CD14-positive monocyte (primary cell): ENCODE measurements at regions not wholly inside any gene's neighbourhood (a gene's known extent, or its start where the extent isn't known, plus 50 kb on each side); places are given as distances from the start of the nearest gene placed in this dataset.

Experiments
- DNase-seq, 3 donors: peaks; one replicate each; pipeline ENCODE4 v3.0.0-alpha.2; 2011 to 2022
- H2AFZ ChIP-seq: 2 replicates; pipeline ENCODE4 v1.6.0; 2012; ENCODE audit warnings: mild to moderate bottlenecking, low read depth, low read length, inconsistent platforms; ENCODE audit not compliant: insufficient read depth, poor library complexity, severe bottlenecking
- H3K27ac ChIP-seq, 2 donors: 1 replicate in 1 of 2; 2 replicates in 1 of 2; pipeline ENCODE4 v1.5.1; 2012 to 2013; ENCODE audit warnings: low read length in 2 of 2, control low read depth in 1 of 2, inconsistent platforms in 1 of 2, low read depth in 1 of 2, mild to moderate bottlenecking in 1 of 2
- H3K27me3 ChIP-seq, 2 donors: one replicate each; pipeline versions ENCODE4 v1.6.0 to v1.6.1; 2011 to 2013; ENCODE audit warnings: low read length in 2 of 2; ENCODE audit not compliant: control insufficient read depth in 2 of 2, insufficient read depth in 2 of 2
- H3K36me3 ChIP-seq, 2 donors: replicated peaks in 1 of 2; 1 replicate in 1 of 2; 2 replicates in 1 of 2; pipeline versions ENCODE4 v1.5.1 to v1.6.1; 2012 to 2013; ENCODE audit warnings: low read length in 2 of 2, control low read depth in 1 of 2, inconsistent platforms in 1 of 2, mild to moderate bottlenecking in 1 of 2; ENCODE audit not compliant: insufficient read depth in 2 of 2, control insufficient read depth in 1 of 2
- H3K4me1 ChIP-seq, 2 donors: 1 replicate in 1 of 2; 2 replicates in 1 of 2; pipeline versions ENCODE4 v1.5.1 to v1.6.1; 2012 to 2013; ENCODE audit warnings: low read length in 2 of 2, control low read depth in 1 of 2, inconsistent platforms in 1 of 2, mild to moderate bottlenecking in 1 of 2, moderate library complexity in 1 of 2; ENCODE audit not compliant: insufficient read depth in 2 of 2, control insufficient read depth in 1 of 2
- H3K4me2 ChIP-seq: replicated peaks from 2 replicates; pipeline ENCODE3; 2012; ENCODE audit warnings: low read length, moderate library complexity, mild to moderate bottlenecking; ENCODE audit not compliant: poor library complexity, severe bottlenecking; ENCODE audit errors: extremely low read depth
- H3K4me3 ChIP-seq, 3 experiments: fragments of 200-600 bp in 1 of 3; sonication (generic) in 1 of 3; replicated peaks in 1 of 3; 1 replicate in 2 of 3; 2 replicates in 1 of 3; pipeline ENCODE4 v1.5.1; 2011 to 2013; ENCODE audit warnings: low read length in 3 of 3, mild to moderate bottlenecking in 3 of 3, control low read depth in 2 of 3, low read depth in 2 of 3, inconsistent platforms in 1 of 3, moderate library complexity in 1 of 3
- H3K79me2 ChIP-seq: 2 replicates; pipeline ENCODE4 v1.6.0; 2012; ENCODE audit warnings: mild to moderate bottlenecking, control low read depth, inconsistent platforms, low read length, moderate library complexity; ENCODE audit not compliant: insufficient read depth
- H3K9ac ChIP-seq: 2 replicates; pipeline ENCODE4 v1.6.0; 2017; ENCODE audit warnings: low read length, mild to moderate bottlenecking; ENCODE audit not compliant: insufficient read depth, poor library complexity, severe bottlenecking
- H3K9me3 ChIP-seq, 2 donors: replicated peaks in 1 of 2; 1 replicate in 1 of 2; 2 replicates in 1 of 2; pipeline versions ENCODE4 v1.5.1 to v1.6.1; 2012 to 2013; ENCODE audit warnings: low read length in 2 of 2, control low read depth in 1 of 2; ENCODE audit not compliant: control insufficient read depth in 1 of 2, insufficient read depth in 1 of 2
- H4K20me1 ChIP-seq: 2 replicates; pipeline ENCODE4 v1.6.0; 2012; ENCODE audit warnings: mild to moderate bottlenecking, low read length, control low read depth, moderate library complexity; ENCODE audit not compliant: insufficient read depth
- H3K27ac Mint-ChIP-seq, 7 donors: one replicate each; pipeline ENCODE4 v1.8.0; 2020; ENCODE audit warnings: mild to moderate bottlenecking in 7 of 7, mixed read lengths in 7 of 7, moderate library complexity in 6 of 7, inconsistent platforms in 2 of 7
- H3K27me3 Mint-ChIP-seq, 3 donors: one replicate each; pipeline ENCODE4 v1.8.0; 2021 to 2022; ENCODE audit warnings: low read depth in 3 of 3, mild to moderate bottlenecking in 3 of 3, mixed read lengths in 3 of 3, moderate library complexity in 3 of 3, inconsistent platforms in 1 of 3
- H3K36me3 Mint-ChIP-seq, 2 donors: one replicate each; pipeline ENCODE4 v1.8.0; 2020; ENCODE audit warnings: mixed read lengths in 2 of 2, inconsistent platforms in 1 of 2, mild to moderate bottlenecking in 1 of 2
- H3K4me1 Mint-ChIP-seq: one replicate; pipeline ENCODE4 v1.8.0; 2020; ENCODE audit warnings: mild to moderate bottlenecking, mixed read lengths
- H3K4me3 Mint-ChIP-seq, 2 donors: one replicate each; pipeline ENCODE4 v1.8.0; 2020; ENCODE audit warnings: mild to moderate bottlenecking in 2 of 2, mixed read lengths in 2 of 2, moderate library complexity in 1 of 2
- H3K9me3 Mint-ChIP-seq, 7 donors: one replicate each; pipeline ENCODE4 v1.8.0; 2020 to 2022; ENCODE audit warnings: mixed read lengths in 7 of 7, mild to moderate bottlenecking in 6 of 7, moderate library complexity in 6 of 7, inconsistent platforms in 2 of 7
- WGBS: methylation state at CpG from one replicate; pipeline ENCODE4 v1.1.5; 2013; ENCODE audit warnings: missing lambda C conversion rate; ENCODE audit not compliant: insufficient coverage; 5-methylcytosine and 5-hydroxymethylcytosine counted together
- intact Hi-C, 2 donors: fragments of 100-400 bp; cut with micrococcal nuclease; formaldehyde crosslinking; loops; one replicate each; pipeline versions ENCODE4 v1.15.0 to v1.15.1; 2023
- TF ChIP-seq, protein P1 (sequence below): fragments of 200-600 bp; IDR thresholded peaks from one replicate; pipeline ENCODE4 v1.8.0; 2022; ENCODE audit warnings: antibody characterized with exemption, mild to moderate bottlenecking

GRCh38 chr1:29525941-29526340, 289.6 kb downstream of the PTPRU start:
- H3K4me3 ChIP-seq: no peak overlapping the region
- no peak overlapping the region for H3K4me3 Mint-ChIP-seq
- no peaks in the 10 kb centered on the region for H3K4me1 Mint-ChIP-seq
- intact Hi-C loops: no loop called here
- no peak overlapping the region for H2AFZ ChIP-seq
- no peak overlapping the region for H3K9ac ChIP-seq
- no peak overlapping the region for H3K4me2 ChIP-seq
- no peaks in the 10 kb centered on the region for H3K27me3 ChIP-seq
- no peaks in the 10 kb centered on the region for H3K4me1 ChIP-seq
- no peaks in the 10 kb centered on the region for H3K36me3 ChIP-seq
- H3K9me3 ChIP-seq: peaks cover 5 to 16% of the 10 kb centered on the region in 2 donors
- peaks cover 7 to 11% (median 8%) of the 10 kb centered on the region in 3 donors for H3K27me3 Mint-ChIP-seq
- TF ChIP-seq, protein P1, sequence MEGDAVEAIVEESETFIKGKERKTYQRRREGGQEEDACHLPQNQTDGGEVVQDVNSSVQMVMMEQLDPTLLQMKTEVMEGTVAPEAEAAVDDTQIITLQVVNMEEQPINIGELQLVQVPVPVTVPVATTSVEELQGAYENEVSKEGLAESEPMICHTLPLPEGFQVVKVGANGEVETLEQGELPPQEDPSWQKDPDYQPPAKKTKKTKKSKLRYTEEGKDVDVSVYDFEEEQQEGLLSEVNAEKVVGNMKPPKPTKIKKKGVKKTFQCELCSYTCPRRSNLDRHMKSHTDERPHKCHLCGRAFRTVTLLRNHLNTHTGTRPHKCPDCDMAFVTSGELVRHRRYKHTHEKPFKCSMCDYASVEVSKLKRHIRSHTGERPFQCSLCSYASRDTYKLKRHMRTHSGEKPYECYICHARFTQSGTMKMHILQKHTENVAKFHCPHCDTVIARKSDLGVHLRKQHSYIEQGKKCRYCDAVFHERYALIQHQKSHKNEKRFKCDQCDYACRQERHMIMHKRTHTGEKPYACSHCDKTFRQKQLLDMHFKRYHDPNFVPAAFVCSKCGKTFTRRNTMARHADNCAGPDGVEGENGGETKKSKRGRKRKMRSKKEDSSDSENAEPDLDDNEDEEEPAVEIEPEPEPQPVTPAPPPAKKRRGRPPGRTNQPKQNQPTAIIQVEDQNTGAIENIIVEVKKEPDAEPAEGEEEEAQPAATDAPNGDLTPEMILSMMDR: no peak
- no peaks in the 10 kb centered on the region for H4K20me1 ChIP-seq
- peaks cover 2 to 25% (median 18%) of the 10 kb centered on the region in 7 donors for H3K9me3 Mint-ChIP-seq
- no peak for DNase-seq
- no peaks in the 10 kb centered on the region for H3K79me2 ChIP-seq
- no peak overlapping the region for H3K27ac Mint-ChIP-seq
- H3K27ac ChIP-seq: no peak overlapping the region
- no peaks in the 10 kb centered on the region for H3K36me3 Mint-ChIP-seq
- WGBS: 93% methylated on average over 3 of the region's 7 CpGs

DNA sequence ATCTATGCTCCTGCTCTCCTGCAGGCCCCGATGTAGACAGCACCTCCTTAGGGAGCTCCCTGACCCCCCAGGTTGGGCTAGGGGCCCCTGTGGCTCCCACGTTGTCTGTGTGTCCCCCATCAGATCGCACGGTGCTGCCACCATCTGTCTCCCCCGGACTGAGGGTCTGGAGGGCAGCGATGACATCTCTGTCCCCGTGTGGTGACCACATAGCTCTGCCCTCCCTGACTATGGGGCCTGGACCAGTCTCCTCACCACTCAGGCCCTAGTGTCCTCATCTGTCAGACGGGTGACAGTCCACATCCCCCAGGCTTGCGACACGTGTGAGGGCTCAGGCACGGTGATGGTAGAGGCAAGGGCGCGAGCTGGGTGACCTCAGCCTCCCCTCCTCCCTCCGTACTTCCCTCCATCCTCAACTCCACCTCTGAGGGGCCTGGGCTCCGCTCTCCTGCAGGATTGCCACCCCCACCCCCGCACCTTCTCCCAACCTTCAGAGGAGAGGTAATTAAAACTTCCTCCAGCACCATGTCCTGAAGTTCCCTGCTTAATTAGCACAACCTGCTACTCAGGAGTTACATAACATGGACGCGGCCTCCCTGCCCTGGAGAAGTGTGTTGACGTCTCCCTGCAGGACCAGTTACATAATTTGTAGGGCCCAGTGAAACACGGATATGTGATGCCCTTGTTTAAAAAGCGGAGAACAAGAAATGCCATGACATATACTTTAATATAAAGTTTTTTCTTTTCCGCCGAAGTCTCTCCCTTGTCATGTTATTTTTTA, 288.2 kb downstream of the PTPRU start:
- Histone ChIP-seq H3K4me2 (no peak overlapping the region), H3K36me3 (no peaks in the 10 kb centered on the region), H2AFZ (no peak overlapping the region), H3K79me2 (no peaks in the 10 kb centered on the region), H3K27ac (no peak overlapping the region), H3K9me3 (peaks cover 5 to 9% of the 10 kb centered on the region in 2 donors), H3K4me1 (no peaks in the 10 kb centered on the region), H3K4me3 (no peak overlapping the region), H3K27me3 (no peaks in the 10 kb centered on the region), H4K20me1 (no peaks in the 10 kb centered on the region), H3K9ac (no peak overlapping the region)
- Mint-ChIP-seq H3K36me3 (no peaks in the 10 kb centered on the region), H3K9me3 (peaks cover 0 to 14% (median 9%) of the 10 kb centered on the region in 7 donors), H3K4me3 (no peak overlapping the region), H3K4me1 (no peaks in the 10 kb centered on the region), H3K27me3 (peaks cover 7 to 12% (median 10%) of the 10 kb centered on the region in 3 donors), H3K27ac (no peak overlapping the region)
- DNase-seq: no peak
- TF ChIP-seq, protein P1: no peak
- intact Hi-C loops: no loop called here
- WGBS: 75% methylated on average over 12 of the region's 23 CpGs
